T-cell (primary cell): ENCODE measurements at regions not wholly inside any gene's neighbourhood (a gene's known extent, or its start where the extent isn't known, plus 50 kb on each side); places are given as distances from the start of the nearest gene placed in this dataset.

Source experiments
- ATAC-seq, 4 experiments: fragments of 200-7000 bp in 3 of 4; fragments of 150-1000 bp in 1 of 4; cut with Tn5 transposase; replicated peaks in 1 of 4; 1 replicate in 3 of 4; 2 replicates in 1 of 4; pipeline ENCODE4 v1.10.0; 2021; ENCODE audit warnings: moderate library complexity in 3 of 4, mild to moderate bottlenecking in 2 of 4, moderate number of reproducible peaks in 1 of 4
- CTCF ChIA-PET, 2 donors: fragments of 300-600 bp; sonication (Branson Sonifier 250); formaldehyde crosslinking; loops; one replicate each; lab custom pipeline; 2022; ENCODE audit warnings: antibody characterized with exemption in 2 of 2; lab: Charles Lee
- POLR2A ChIA-PET, 2 donors: fragments of 300-600 bp; sonication (Branson Sonifier 250); formaldehyde crosslinking; loops; one replicate each; lab custom pipeline; 2022; ENCODE audit warnings: antibody characterized with exemption in 2 of 2; lab: Charles Lee
- DNase-seq, 35 experiments: peaks; one replicate each; pipeline versions ENCODE4 v3.0.0 to v3.0.0-alpha.2; 2013 to 2023
- H3K27ac ChIP-seq: one replicate; pipeline ENCODE4 v1.5.1; 2013; ENCODE audit warnings: low read length
- H3K27me3 ChIP-seq, 2 experiments: replicated peaks in 1 of 2; 1 replicate in 1 of 2; 2 replicates in 1 of 2; pipeline versions ENCODE4 v1.6.1 to v1.7.0; 2013; ENCODE audit warnings: low read length in 1 of 2, mixed read lengths in 1 of 2; ENCODE audit not compliant: control insufficient read depth in 2 of 2, insufficient read depth in 2 of 2; ENCODE audit errors: extremely low read depth in 1 of 2
- H3K36me3 ChIP-seq, 2 donors: 1 replicate in 1 of 2; 2 replicates in 1 of 2; pipeline versions ENCODE4 v1.6.1 to v1.7.0; 2013; ENCODE audit warnings: low read length in 1 of 2; ENCODE audit not compliant: control insufficient read depth in 2 of 2, insufficient read depth in 1 of 2; ENCODE audit errors: extremely low read depth in 1 of 2
- H3K4me1 ChIP-seq, 2 experiments: 1 replicate in 1 of 2; 2 replicates in 1 of 2; pipeline versions ENCODE4 v1.6.1 to v1.7.0; 2013; ENCODE audit warnings: low read length in 2 of 2, mixed read lengths in 1 of 2; ENCODE audit not compliant: insufficient read depth in 2 of 2, control insufficient read depth in 1 of 2; ENCODE audit errors: extremely low read depth in 1 of 2
- H3K4me3 ChIP-seq, 2 donors: 1 replicate in 1 of 2; 2 replicates in 1 of 2; pipeline versions ENCODE4 v1.5.1 to v1.7.0; 2013; ENCODE audit warnings: mild to moderate bottlenecking in 2 of 2, low read length in 1 of 2, moderate library complexity in 1 of 2; ENCODE audit not compliant: control insufficient read depth in 1 of 2; ENCODE audit errors: extremely low read depth in 1 of 2
- H3K9me3 ChIP-seq: 2 replicates; pipeline ENCODE4 v1.7.0; 2013
- H3K27ac Mint-ChIP-seq, 2 donors: one replicate each; pipeline ENCODE4 v1.8.0; 2020 to 2021; ENCODE audit warnings: mild to moderate bottlenecking in 2 of 2, mixed read lengths in 2 of 2
- H3K27me3 Mint-ChIP-seq, 2 donors: one replicate each; pipeline ENCODE4 v1.8.0; 2021 to 2022; ENCODE audit warnings: mixed read lengths in 2 of 2
- H3K36me3 Mint-ChIP-seq: one replicate; pipeline ENCODE4 v1.8.0; 2021; ENCODE audit warnings: mixed read lengths
- H3K4me1 Mint-ChIP-seq, 3 donors: one replicate each; pipeline ENCODE4 v1.8.0; 2020 to 2022; ENCODE audit warnings: mixed read lengths in 3 of 3, mild to moderate bottlenecking in 1 of 3
- H3K4me3 Mint-ChIP-seq, 3 donors: one replicate each; pipeline ENCODE4 v1.8.0; 2020 to 2022; ENCODE audit warnings: mild to moderate bottlenecking in 3 of 3, mixed read lengths in 3 of 3, moderate library complexity in 3 of 3
- H3K9me3 Mint-ChIP-seq, 3 donors: one replicate each; pipeline ENCODE4 v1.8.0; 2020 to 2022; ENCODE audit warnings: mixed read lengths in 3 of 3
- WGBS: methylation state at CpG from one replicate; pipeline ENCODE4 v1.1.5; 2013; ENCODE audit warnings: missing lambda C conversion rate; ENCODE audit not compliant: insufficient coverage; 5-methylcytosine and 5-hydroxymethylcytosine counted together

- Mint-ChIP-seq H3K27ac (no peak overlapping the region), H3K36me3 (no peaks in the 10 kb centered on the region), H3K27me3 (no peaks in the 10 kb centered on the region), H3K4me3 (no peak overlapping the region), H3K9me3 (peaks cover 7 to 9% (median 8%) of the 10 kb centered on the region in 3 donors), H3K4me1 (no peaks in the 10 kb centered on the region)
- H3K4me3 ChIP-seq, result no peak overlapping the region
- H3K9me3 ChIP-seq, result no peaks in the 10 kb centered on the region
- no peaks in the 10 kb centered on the region for H3K27me3 ChIP-seq
- H3K27ac ChIP-seq, result no peak overlapping the region
- no peak for ATAC-seq
- ChIA-PET POLR2A (no interaction called here), CTCF (no interaction called here)
- no peaks in the 10 kb centered on the region for H3K4me1 ChIP-seq
- H3K36me3 ChIP-seq, result no peaks in the 10 kb centered on the region
- DNase-seq, result no peak
- 90% methylated on average over 4 of the region's 5 CpGs for WGBS
Measured at GRCh38 chr4:157443537-157443936, 223.0 kb downstream of the GRIA2 start.

- Mint-ChIP-seq H3K27me3 (no peaks in the 10 kb centered on the region), H3K4me3 (no peak overlapping the region), H3K4me1 (no peaks in the 10 kb centered on the region), H3K9me3 (peaks cover 0 to 22% (median 14%) of the 10 kb centered on the region in 3 donors), H3K27ac (no peak overlapping the region), H3K36me3 (no peaks in the 10 kb centered on the region)
- no peak for ATAC-seq
- ChIA-PET POLR2A (no interaction called here), CTCF (no interaction called here)
- H3K27ac ChIP-seq, result no peak overlapping the region
- no peak overlapping the region for H3K4me3 ChIP-seq
- no peak for DNase-seq
- H3K9me3 ChIP-seq, result peaks cover 2% of the 10 kb centered on the region
- H3K27me3 ChIP-seq, result no peaks in the 10 kb centered on the region
- H3K4me1 ChIP-seq, result no peaks in the 10 kb centered on the region
- 60% methylated on average over 1 of the region's 4 CpGs for WGBS
- no peaks in the 10 kb centered on the region for H3K36me3 ChIP-seq
Measured at GRCh38 chr4:157425897-157426296, 205.4 kb downstream of the GRIA2 start.

GRCh38 chr4:157423526-157424020, 203.0 kb downstream of the GRIA2 start:
- Mint-ChIP-seq H3K27me3 (no peaks in the 10 kb centered on the region), H3K4me1 (no peaks in the 10 kb centered on the region), H3K9me3 (peaks cover 0 to 22% (median 17%) of the 10 kb centered on the region in 3 donors), H3K4me3 (no peak overlapping the region), H3K36me3 (no peaks in the 10 kb centered on the region), H3K27ac (no peak overlapping the region)
- Histone ChIP-seq H3K36me3 (no peaks in the 10 kb centered on the region), H3K4me3 (no peak overlapping the region), H3K4me1 (no peaks in the 10 kb centered on the region), H3K27ac (no peak overlapping the region), H3K27me3 (no peaks in the 10 kb centered on the region), H3K9me3 (peaks cover 2% of the 10 kb centered on the region)
- DNase-seq (no peak), ATAC-seq (no peak)
- ChIA-PET POLR2A (interaction anchor here in 1 of 2 donors (0.6 kb wide), 1 partner anchor 90 kb away, joined by 4 read pairs; no protein-coding TSS in a partner anchor), CTCF (no interaction called here)

- Histone ChIP-seq H3K27ac (no peak overlapping the region), H3K4me3 (no peak overlapping the region), H3K27me3 (no peaks in the 10 kb centered on the region), H3K4me1 (no peaks in the 10 kb centered on the region), H3K9me3 (peaks cover 2% of the 10 kb centered on the region), H3K36me3 (no peaks in the 10 kb centered on the region)
- no peaks in the 10 kb centered on the region for H3K4me1 Mint-ChIP-seq
- ATAC-seq (no peak), DNase-seq (no peak)
- no peak overlapping the region for H3K27ac Mint-ChIP-seq
- no peaks in the 10 kb centered on the region for H3K36me3 Mint-ChIP-seq
- H3K27me3 Mint-ChIP-seq, result no peaks in the 10 kb centered on the region
- no peak overlapping the region for H3K4me3 Mint-ChIP-seq
- peaks cover 0 to 15% (median 12%) of the 10 kb centered on the region in 3 donors for H3K9me3 Mint-ChIP-seq
- CTCF ChIA-PET, result interaction anchor here in 1 of 2 donors (0.7 kb wide), 1 partner anchor 40 kb away, joined by 4 read pairs; no protein-coding TSS in a partner anchor
- POLR2A ChIA-PET, result no interaction called here
Measured at GRCh38 chr4:157421365-157421764, 200.8 kb downstream of the GRIA2 start.
